ENCODE measurements at regions not wholly inside any gene's neighbourhood (a gene's known extent, or its start where the extent isn't known, plus 50 kb on each side); places are given as distances from the start of the nearest gene placed in this dataset.
"Not testable (repeated sequence)": the region's sequence is repeated elsewhere in the genome, so short reads cannot be mapped to it uniquely, and the experiment has no call there.

GRCh38 chr7:146057958-146058357, 58.6 kb upstream of the CNTNAP2 start:
- DNase-seq (ENCODE audit: low read depth) = no peak
- Histone ChIP-seq H3K36me3 (ENCODE audit: control insufficient read depth, insufficient read depth, low read length) (no peaks in the 10 kb centered on the region), H3K27me3 (ENCODE audit: control insufficient read depth, insufficient read depth, low read length) (no peaks in the 10 kb centered on the region), H3K4me3 (ENCODE audit: low read depth, low read length) (no peak overlapping the region)
- no peak for TF ChIP-seq CTCF (IDR thresholded peaks at IDR 0.05; ENCODE audit: insufficient read depth, low read length, poor library complexity, severe bottlenecking)

GRCh38 chr7:146054909-146055308, 61.7 kb upstream of the CNTNAP2 start:
- no peaks in the 10 kb centered on the region for H3K36me3 ChIP-seq (ENCODE audit: control insufficient read depth, insufficient read depth, low read length)
- H3K27me3 ChIP-seq (ENCODE audit: control insufficient read depth, insufficient read depth, low read length) = no peaks in the 10 kb centered on the region
- TF ChIP-seq CTCF (IDR thresholded peaks at IDR 0.05; ENCODE audit: insufficient read depth, low read length, poor library complexity, severe bottlenecking) = no peak
- H3K4me3 ChIP-seq (ENCODE audit: low read depth, low read length) = no peak overlapping the region
- no peak for DNase-seq (ENCODE audit: low read depth)

GRCh38 chr7:146053492-146053891, 63.1 kb upstream of the CNTNAP2 start:
- no peak for DNase-seq (ENCODE audit: low read depth)

GRCh38 chr7:146043310-146043709, 73.3 kb upstream of the CNTNAP2 start:
- H3K4me3 ChIP-seq (ENCODE audit: low read depth, low read length); DNase-seq (ENCODE audit: low read depth); H3K36me3 ChIP-seq (ENCODE audit: control insufficient read depth, insufficient read depth, low read length); H3K27me3 ChIP-seq (ENCODE audit: control insufficient read depth, insufficient read depth, low read length): not testable (repeated sequence)

More at GRCh38 chr7:146053492-146053891, 63.1 kb upstream of the CNTNAP2 start:
- no peaks in the 10 kb centered on the region for H3K36me3 ChIP-seq (ENCODE audit: control insufficient read depth, insufficient read depth, low read length)
- no peaks in the 10 kb centered on the region for H3K27me3 ChIP-seq (ENCODE audit: control insufficient read depth, insufficient read depth, low read length)
- H3K4me3 ChIP-seq (ENCODE audit: low read depth, low read length) = no peak overlapping the region
- TF ChIP-seq CTCF (IDR thresholded peaks at IDR 0.05; ENCODE audit: insufficient read depth, low read length, poor library complexity, severe bottlenecking) = no peak

- H3K27me3 ChIP-seq (ENCODE audit: control insufficient read depth, insufficient read depth, low read length) = no peaks in the 10 kb centered on the region
- no peak overlapping the region for H3K4me3 ChIP-seq (ENCODE audit: low read depth, low read length)
- TF ChIP-seq CTCF (IDR thresholded peaks at IDR 0.05; ENCODE audit: insufficient read depth, low read length, poor library complexity, severe bottlenecking) = no peak
- no peak for DNase-seq (ENCODE audit: low read depth)
- no peaks in the 10 kb centered on the region for H3K36me3 ChIP-seq (ENCODE audit: control insufficient read depth, insufficient read depth, low read length)
These were observed 88.3 kb upstream of the CNTNAP2 start for GRCh38 chr7:146028251-146028750.

GRCh38 chr7:146027243-146027642, 89.4 kb upstream of the CNTNAP2 start:
- DNase-seq (ENCODE audit: low read depth) = no peak
- no peak for TF ChIP-seq CTCF (IDR thresholded peaks at IDR 0.05; ENCODE audit: insufficient read depth, low read length, poor library complexity, severe bottlenecking)
- Histone ChIP-seq H3K36me3 (ENCODE audit: control insufficient read depth, insufficient read depth, low read length) (no peaks in the 10 kb centered on the region), H3K4me3 (ENCODE audit: low read depth, low read length) (no peak overlapping the region), H3K27me3 (ENCODE audit: control insufficient read depth, insufficient read depth, low read length) (no peaks in the 10 kb centered on the region)
